H1 (cell line): ENCODE measurements at regions not wholly inside any gene's neighbourhood (a gene's known extent, or its start where the extent isn't known, plus 50 kb on each side); places are given as distances from the start of the nearest gene placed in this dataset.

Experiments
- CTCF ChIA-PET: fragments of 300-600 bp; sonication (Branson Sonifier 250); formaldehyde crosslinking; loops from one replicate; lab custom pipeline; 2021; ENCODE audit not compliant: partially characterized antibody; lab: Charles Lee
- POLR2A ChIA-PET: fragments of 300-600 bp; sonication (Branson Sonifier 250); formaldehyde crosslinking; loops from one replicate; lab custom pipeline; 2021; ENCODE audit warnings: inconsistent platforms; ENCODE audit not compliant: partially characterized antibody; lab: Charles Lee
- DNase-seq, 2 experiments: peaks; one replicate each; pipeline versions ENCODE4 v3.0.0 to v3.0.0-alpha.2; 2010 to 2022; ENCODE audit warnings: low spot score in 2 of 2, low read depth in 1 of 2, mixed read lengths in 1 of 2
- FAIRE-seq: peaks from 2 replicates; lab custom pipeline; 2011; peaks lifted over from hg19 to GRCh38; lab: Jason Lieb, UNC
- H2AFZ ChIP-seq: 2 replicates; pipeline ENCODE4 v1.8.1; 2012; ENCODE audit warnings: low read length, inconsistent platforms
- H2AK5ac ChIP-seq: 2 replicates; pipeline ENCODE4 v1.6.1; 2013; ENCODE audit warnings: low read depth, low read length
- H2BK120ac ChIP-seq: replicated peaks from 2 replicates; pipeline ENCODE3; 2013; ENCODE audit warnings: low read depth, low read length, inconsistent platforms
- H2BK12ac ChIP-seq: 2 replicates; pipeline ENCODE4 v1.6.1; 2013; ENCODE audit warnings: low read depth, low read length
- H2BK15ac ChIP-seq: 2 replicates; pipeline ENCODE4 v1.6.1; 2013; ENCODE audit warnings: low read length
- H2BK20ac ChIP-seq: 2 replicates; pipeline ENCODE4 v1.6.1; 2013; ENCODE audit warnings: low read length
- H2BK5ac ChIP-seq: 2 replicates; pipeline ENCODE4 v1.6.1; 2013; ENCODE audit warnings: low read depth, low read length
- H3K14ac ChIP-seq: 2 replicates; pipeline ENCODE4 v1.6.1; 2013; ENCODE audit warnings: inconsistent platforms; ENCODE audit not compliant: insufficient read length
- H3K18ac ChIP-seq: 2 replicates; pipeline ENCODE4 v1.6.1; 2013; ENCODE audit warnings: low read length; ENCODE audit errors: extremely low read depth
- H3K23ac ChIP-seq: 2 replicates; pipeline ENCODE4 v1.6.1; 2013; ENCODE audit warnings: inconsistent platforms; ENCODE audit not compliant: insufficient read length
- H3K23me2 ChIP-seq: 2 replicates; pipeline ENCODE4 v1.6.1; 2013; ENCODE audit warnings: low read depth, low read length
- H3K27ac ChIP-seq: 2 replicates; pipeline ENCODE4 v1.6.1; 2011; ENCODE audit warnings: low read depth, low read length, inconsistent platforms
- H3K27me3 ChIP-seq, 4 experiments: replicated peaks in 1 of 4; 1 replicate in 1 of 4; 2 replicates in 3 of 4; pipeline versions ENCODE4 v1.6.1 to v1.8.1; 2011 to 2013; ENCODE audit warnings: low read length in 3 of 4, mild to moderate bottlenecking in 3 of 4, inconsistent platforms in 2 of 4, mixed read lengths in 2 of 4, moderate library complexity in 1 of 4; ENCODE audit not compliant: control insufficient read depth in 3 of 4, insufficient read depth in 3 of 4; ENCODE audit errors: extremely low read depth in 1 of 4
- H3K36me3 ChIP-seq, 4 experiments: 2 replicates each; pipeline versions ENCODE4 v1.6.1 to v1.8.1; 2011 to 2013; ENCODE audit warnings: mild to moderate bottlenecking in 4 of 4, low read length in 3 of 4, moderate library complexity in 2 of 4, control low read depth in 1 of 4, inconsistent platforms in 1 of 4; ENCODE audit not compliant: insufficient read depth in 4 of 4, control insufficient read depth in 2 of 4
- H3K4ac ChIP-seq: replicated peaks from 2 replicates; pipeline ENCODE3; 2013; ENCODE audit warnings: low read length, low read depth, mixed read lengths, inconsistent platforms; ENCODE audit not compliant: insufficient read length
- H3K4me1 ChIP-seq, 4 experiments: replicated peaks in 1 of 4; 1 replicate in 1 of 4; 2 replicates in 3 of 4; pipeline versions ENCODE4 v1.6.1 to v1.8.1; 2011 to 2013; ENCODE audit warnings: low read length in 3 of 4, inconsistent platforms in 2 of 4, mixed read lengths in 1 of 4; ENCODE audit not compliant: insufficient read depth in 4 of 4, control insufficient read depth in 3 of 4
- H3K4me2 ChIP-seq, 2 experiments: 2 replicates each; pipeline versions ENCODE4 v1.6.1 to v1.8.1; 2011 to 2013; ENCODE audit warnings: low read depth in 2 of 2, low read length in 2 of 2, control low read depth in 1 of 2, inconsistent platforms in 1 of 2, mild to moderate bottlenecking in 1 of 2; ENCODE audit not compliant: insufficient read depth in 1 of 2
- H3K4me3 ChIP-seq, 4 experiments: fragments of 200-600, 300-600 bp in 1 of 4; sonication (generic), shearing (Covaris generic), sonication (Bioruptor Twin) in 1 of 4; 2 replicates each; pipeline versions ENCODE4 v1.5.1 to v1.8.1; 2011 to 2016; ENCODE audit warnings: low read length in 4 of 4, low read depth in 3 of 4, control low read depth in 2 of 4, inconsistent platforms in 2 of 4, mild to moderate bottlenecking in 2 of 4, mixed read lengths in 1 of 4, moderate library complexity in 1 of 4; ENCODE audit not compliant: insufficient read depth in 2 of 4; ENCODE audit errors: extremely low read depth in 1 of 4
- H3K56ac ChIP-seq: replicated peaks from 2 replicates; pipeline ENCODE3; 2013; ENCODE audit warnings: low read depth, mild to moderate bottlenecking, mixed read lengths, low read length, inconsistent platforms; ENCODE audit not compliant: insufficient read length
- H3K79me1 ChIP-seq: 2 replicates; pipeline ENCODE4 v1.6.1; 2013; ENCODE audit warnings: low read depth, low read length, control low read depth
- H3K79me2 ChIP-seq, 2 experiments: 2 replicates each; pipeline versions ENCODE4 v1.6.1 to v1.8.1; 2012 to 2013; ENCODE audit warnings: low read length in 2 of 2, mild to moderate bottlenecking in 2 of 2, inconsistent platforms in 1 of 2; ENCODE audit not compliant: insufficient read depth in 2 of 2, control insufficient read depth in 1 of 2
- H3K9ac ChIP-seq, 4 experiments: replicated peaks in 1 of 4; 1 replicate in 1 of 4; 2 replicates in 3 of 4; pipeline versions ENCODE4 v1.6.1 to v1.8.1; 2011 to 2013; ENCODE audit warnings: low read depth in 3 of 4, low read length in 3 of 4, control low read depth in 2 of 4, mild to moderate bottlenecking in 2 of 4, moderate library complexity in 2 of 4, inconsistent platforms in 1 of 4; ENCODE audit errors: extremely low read depth in 1 of 4
- H3K9me3 ChIP-seq, 2 experiments: 2 replicates each; pipeline versions ENCODE4 v1.6.1 to v1.8.1; 2012 to 2013; ENCODE audit warnings: mild to moderate bottlenecking in 2 of 2, moderate library complexity in 2 of 2, control low read depth in 1 of 2, inconsistent platforms in 1 of 2, low read depth in 1 of 2, low read length in 1 of 2, mixed read lengths in 1 of 2; ENCODE audit not compliant: insufficient read depth in 2 of 2
- H4K20me1 ChIP-seq, 2 experiments: replicated peaks in 1 of 2; 2 replicates each; pipeline versions ENCODE3 to v1.8.1; 2011 to 2013; ENCODE audit warnings: inconsistent platforms in 2 of 2, low read length in 2 of 2, mild to moderate bottlenecking in 1 of 2; ENCODE audit not compliant: insufficient read depth in 2 of 2, control insufficient read depth in 1 of 2
- H4K5ac ChIP-seq: 2 replicates; pipeline ENCODE4 v1.6.1; 2013; ENCODE audit warnings: low read length, low read depth, mixed read lengths, inconsistent platforms; ENCODE audit not compliant: insufficient read length
- H4K8ac ChIP-seq: 2 replicates; pipeline ENCODE4 v1.8.0; 2013; ENCODE audit warnings: mild to moderate bottlenecking, moderate library complexity, low read length, inconsistent platforms; ENCODE audit not compliant: insufficient read depth; ENCODE audit errors: extremely low read depth
- H4K91ac ChIP-seq: replicated peaks from 2 replicates; pipeline ENCODE3; 2013; ENCODE audit warnings: low read length, mixed read lengths, inconsistent platforms; ENCODE audit not compliant: insufficient read length
- BACH1 ChIP-seq: IDR thresholded peaks from 2 replicates; pipeline ENCODE4 v1.6.1; 2012; ENCODE audit warnings: low read length, improper control_type of control experiment
- BRCA1 ChIP-seq: IDR thresholded peaks from 2 replicates; pipeline ENCODE4 v1.6.1; 2012; ENCODE audit warnings: low read depth, low read length, improper control_type of control experiment
- CEBPB ChIP-seq: IDR thresholded peaks from 2 replicates; pipeline ENCODE4 v1.6.1; 2012; ENCODE audit warnings: low read depth, low read length
- CHD2 ChIP-seq: IDR thresholded peaks from 2 replicates; pipeline ENCODE4 v1.6.1; 2012; ENCODE audit warnings: low read length, improper control_type of control experiment
- CTBP2 ChIP-seq: IDR thresholded peaks from 2 replicates; pipeline ENCODE4 v1.7.0; 2011; ENCODE audit warnings: borderline replicate concordance, mild to moderate bottlenecking, moderate library complexity, mixed read lengths, low read length; ENCODE audit not compliant: insufficient read depth, insufficient read length
- EZH2 ChIP-seq: fragments of 200-600 bp; sonication (generic); IDR thresholded peaks from 2 replicates; pipeline ENCODE4 v1.7.1; 2012; ENCODE audit warnings: low read depth, mild to moderate bottlenecking, moderate library complexity, low read length, inconsistent platforms; ENCODE audit not compliant: severe bottlenecking
- GABPA ChIP-seq: IDR thresholded peaks from 2 replicates; pipeline ENCODE4 v1.6.1; 2011; ENCODE audit warnings: mild to moderate bottlenecking, low read length, moderate library complexity, borderline replicate concordance; ENCODE audit not compliant: insufficient read depth
- HDAC2 ChIP-seq, 2 experiments: fragments of 300-600 bp in 1 of 2; sonication (generic) in 1 of 2; IDR thresholded peaks; 2 replicates each; pipeline ENCODE4 v1.6.1; 2011 to 2012; ENCODE audit warnings: low read depth in 2 of 2, low read length in 2 of 2, mild to moderate bottlenecking in 2 of 2, moderate library complexity in 2 of 2, borderline replicate concordance in 1 of 2, inconsistent platforms in 1 of 2
- PHF8 ChIP-seq: fragments of 200-600 bp; sonication (generic); conservative IDR thresholded peaks from 2 replicates; pipeline ENCODE4 v1.7.1; 2012; ENCODE audit warnings: low read depth, mild to moderate bottlenecking, inconsistent platforms, low read length, moderate library complexity
- POLR2A ChIP-seq, 2 experiments: IDR thresholded peaks; 1 replicate in 1 of 2; 2 replicates in 1 of 2; pipeline ENCODE4 v1.6.1; 2011; ENCODE audit warnings: low read depth in 2 of 2, low read length in 2 of 2, mild to moderate bottlenecking in 2 of 2; ENCODE audit errors: control extremely low read depth in 1 of 2
- RAD21 ChIP-seq, 2 experiments: IDR thresholded peaks in 1 of 2; conservative IDR thresholded peaks in 1 of 2; 2 replicates each; pipeline ENCODE4 v1.6.1; 2011; ENCODE audit warnings: low read depth in 2 of 2, low read length in 2 of 2, improper control_type of control experiment in 1 of 2, inconsistent platforms in 1 of 2, mild to moderate bottlenecking in 1 of 2, moderate library complexity in 1 of 2
- RBBP5 ChIP-seq: IDR thresholded peaks from 2 replicates; pipeline ENCODE4 v1.7.1; 2012; ENCODE audit warnings: low read depth, mild to moderate bottlenecking, inconsistent platforms, low read length, moderate library complexity, borderline replicate concordance
- SIN3A ChIP-seq, 2 experiments: IDR thresholded peaks in 1 of 2; conservative IDR thresholded peaks in 1 of 2; 2 replicates each; pipeline ENCODE4 v1.6.1; 2011 to 2012; ENCODE audit warnings: low read length in 2 of 2, improper control_type of control experiment in 1 of 2, low read depth in 1 of 2, mild to moderate bottlenecking in 1 of 2
- ZNF274 ChIP-seq: IDR thresholded peaks from 2 replicates; pipeline ENCODE4 v1.7.0; 2012; ENCODE audit warnings: low read length, borderline replicate concordance; ENCODE audit errors: extremely low read depth
- WGBS, 2 experiments: shearing (Covaris generic) in 1 of 2; methylation state at CpG; one replicate each; pipeline versions ENCODE4 v1.1.6 to v1.1.7; 2013 to 2015; ENCODE audit warnings: low lambda C conversion rate in 2 of 2, mixed read lengths in 2 of 2, inconsistent platforms in 1 of 2, low coverage in 1 of 2, missing lambda C conversion rate in 1 of 2; ENCODE audit not compliant: insufficient replicate concordance in 2 of 2, insufficient coverage in 1 of 2, insufficient read length in 1 of 2; ENCODE audit errors: extremely low coverage in 1 of 2, missing lambda C conversion rate in 1 of 2; 5-methylcytosine and 5-hydroxymethylcytosine counted together

- Histone ChIP-seq H2AK5ac (no peak overlapping the region), H4K20me1 (no peaks in the 10 kb centered on the region), H4K5ac (no peak overlapping the region), H4K8ac (no peak overlapping the region), H3K23me2 (no peaks in the 10 kb centered on the region), H2BK120ac (no peak overlapping the region), H2BK15ac (no peak overlapping the region), H3K14ac (no peak overlapping the region), H3K79me1 (no peaks in the 10 kb centered on the region), H3K4me1 (0 out of 7 replicates have a peak, but pooled peaks cover 0 to 3% (median 0%) of the 10 kb centered on the region in 4 experiments), H3K56ac (no peak overlapping the region), H3K18ac (no peak overlapping the region), H3K27ac (no peak overlapping the region), H4K91ac (no peak overlapping the region), H3K27me3 (peaks cover 0 to 1% (median 0%) of the 10 kb centered on the region in 4 experiments; a peak in 1 of 7 replicates), H3K9ac (no peak overlapping the region), H3K4me2 (no peak overlapping the region), H3K4me3 (no peak overlapping the region), H3K9me3 (no peaks in the 10 kb centered on the region), H2BK12ac (no peak overlapping the region), H2AFZ (peak overlapping the region; percentile 79; the same call in 1 of the 2 replicates), H3K4ac (no peak overlapping the region), H2BK20ac (no peak overlapping the region), H2BK5ac (no peak overlapping the region), H3K23ac (no peak overlapping the region), H3K36me3 (no peaks in the 10 kb centered on the region), H3K79me2 (no peaks in the 10 kb centered on the region)
- CTCF ChIA-PET: interaction anchor here (1.1 to 1.8 kb wide), 4 partner anchors 9 to 620 kb away, joined by 3 to 5 read pairs (median 4); no protein-coding TSS in a partner anchor
- no peak for DNase-seq
- 85% methylated on average over 1 of the region's 1 CpG; no CpG with 5 or more reads in 1 of the 2 experiments for WGBS, 2 experiments
- POLR2A ChIA-PET: no interaction called here
- no peak for FAIRE-seq
- TF ChIP-seq HDAC2 (IDR thresholded peaks at IDR 0.05; ENCODE audit: borderline replicate concordance in 1 of 2, low read depth in 2 of 2, low read length in 2 of 2): no peak
- TF ChIP-seq PHF8: no peak
- TF ChIP-seq ZNF274: no peak
- TF ChIP-seq GABPA: no peak
- no peak for TF ChIP-seq CTBP2
- no peak for TF ChIP-seq SIN3A (conservative IDR thresholded peaks at IDR 0.05 in 1 of 2, IDR thresholded peaks at IDR 0.05 in 1 of 2; ENCODE audit: low read depth in 1 of 2, low read length in 2 of 2)
- TF ChIP-seq RAD21 (IDR thresholded peaks at IDR 0.05 in 1 of 2, conservative IDR thresholded peaks at IDR 0.05 in 1 of 2; ENCODE audit: low read depth in 2 of 2, low read length in 2 of 2): no peak
- TF ChIP-seq POLR2A (IDR thresholded peaks at IDR 0.05; ENCODE audit: control extremely low read depth in 1 of 2, low read depth in 2 of 2, low read length in 2 of 2): no peak
- TF ChIP-seq CEBPB: no peak
- TF ChIP-seq CHD2: no peak
- no peak for TF ChIP-seq EZH2
- no peak for TF ChIP-seq BRCA1
- TF ChIP-seq BACH1: no peak
- TF ChIP-seq RBBP5: no peak
- TF ChIP-seq, all 59 proteins: peak for 0
Measured at GRCh38 chr5:106127341-106127781, 1543.4 kb downstream of the EFNA5 start.
